NCI-H2227 (cell line): ENCODE measurements at regions not wholly inside any gene's neighbourhood (a gene's known extent, or its start where the extent isn't known, plus 50 kb on each side); places are given as distances from the start of the nearest gene placed in this dataset.
A peak's percentile ranks its signal among the peaks of the same experiment; 100 is the strongest.

ENCODE experiments used
- DNase-seq: peaks from one replicate; lab custom pipeline; 2025; ENCODE audit not compliant: unreplicated experiment; lab: John Stamatoyannopoulos, UW

GRCh38 chr11:23232652-23233051 lies 372.4 kb upstream of the CCDC179 start:
- DNase-seq = no peak

- DNase-seq = no peak
Observed at GRCh38 chr11:23233075-23233474, 372.8 kb upstream of the CCDC179 start.

- no peak for DNase-seq
Observed at GRCh38 chr11:23236826-23237555, 376.7 kb upstream of the CCDC179 start.

- DNase-seq = no peak
Observed at GRCh38 chr11:23252426-23252825, 392.2 kb upstream of the CCDC179 start.

- no peak for DNase-seq
Observed at GRCh38 chr11:23257088-23257487, 396.8 kb upstream of the CCDC179 start.

GRCh38 chr11:23257556-23257955 lies 397.3 kb upstream of the CCDC179 start:
- DNase-seq = no peak

GRCh38 chr11:23263466-23263865 lies 403.2 kb upstream of the CCDC179 start:
- peak; percentile 62 for DNase-seq

- no peak for DNase-seq
Observed at GRCh38 chr11:23272095-23272494, 411.8 kb upstream of the CCDC179 start.

- DNase-seq = no peak
Observed at GRCh38 chr11:23278121-23278520, 417.8 kb upstream of the CCDC179 start.

- no peak for DNase-seq
Observed at GRCh38 chr11:23280088-23280487, 419.8 kb upstream of the CCDC179 start.

GRCh38 chr11:23283666-23284065 lies 423.4 kb upstream of the CCDC179 start:
- no peak for DNase-seq

GRCh38 chr11:23284631-23285030 lies 424.4 kb upstream of the CCDC179 start:
- no peak for DNase-seq

GRCh38 chr11:23288003-23288783 lies 427.9 kb upstream of the CCDC179 start:
- no peak for DNase-seq

- DNase-seq = no peak
Observed at GRCh38 chr11:23295241-23295640, 435.0 kb upstream of the CCDC179 start.

- DNase-seq = no peak
Observed at GRCh38 chr11:23308041-23308440, 447.8 kb upstream of the CCDC179 start.

GRCh38 chr11:23310276-23310675 lies 450.0 kb upstream of the CCDC179 start:
- no peak for DNase-seq

GRCh38 chr11:23311986-23312940 lies 452.0 kb upstream of the CCDC179 start:
- peak; percentile 42 for DNase-seq

GRCh38 chr11:23313001-23313400 lies 452.7 kb upstream of the CCDC179 start:
- DNase-seq = no peak

GRCh38 chr11:23314162-23314561 lies 453.9 kb upstream of the CCDC179 start:
- no peak for DNase-seq

- DNase-seq = no peak
Observed at GRCh38 chr11:23315286-23315685, 455.0 kb upstream of the CCDC179 start.

- DNase-seq = no peak
Observed at GRCh38 chr11:23317816-23318215, 457.5 kb upstream of the CCDC179 start.
